Jurkat, Clone E6-1 (cell line): ENCODE measurements at regions not wholly inside any gene's neighbourhood (a gene's known extent, or its start where the extent isn't known, plus 50 kb on each side); places are given as distances from the start of the nearest gene placed in this dataset.
"Not testable (repeated sequence)": the region's sequence is repeated elsewhere in the genome, so short reads cannot be mapped to it uniquely, and the experiment has no call there.

Source experiments
- DNase-seq: peaks from one replicate; pipeline ENCODE4 v3.0.0-alpha.2; 2011; ENCODE audit warnings: low read depth, low spot score
- H3K4me3 ChIP-seq: 2 replicates; pipeline ENCODE4 v1.5.1; 2011; ENCODE audit warnings: mild to moderate bottlenecking, low read length, control low read depth, moderate library complexity

GRCh38 chr5:136598802-136599404 lies 233.6 kb upstream of the TRPC7 start:
- DNase-seq: no peak

GRCh38 chr5:136594416-136594815 lies 229.1 kb upstream of the TRPC7 start:
- no peak overlapping the region for H3K4me3 ChIP-seq
- DNase-seq: no peak

More at GRCh38 chr5:136598802-136599404, 233.6 kb upstream of the TRPC7 start:
- H3K4me3 ChIP-seq: no peak overlapping the region

- no peak for DNase-seq
- no peak overlapping the region for H3K4me3 ChIP-seq
Observed at GRCh38 chr5:136590581-136590980, 225.2 kb upstream of the TRPC7 start.

- DNase-seq: no peak
- H3K4me3 ChIP-seq: no peak overlapping the region
Observed at GRCh38 chr5:136586196-136586595, 220.9 kb upstream of the TRPC7 start.

GRCh38 chr5:136584474-136584873 lies 219.1 kb upstream of the TRPC7 start:
- no peak overlapping the region for H3K4me3 ChIP-seq
- no peak for DNase-seq

GRCh38 chr5:136579238-136579637 lies 213.9 kb upstream of the TRPC7 start:
- DNase-seq: no peak
- H3K4me3 ChIP-seq: no peak overlapping the region

- DNase-seq, H3K4me3 ChIP-seq: not testable (repeated sequence)
Observed at GRCh38 chr5:136569875-136570274, 204.5 kb upstream of the TRPC7 start.

GRCh38 chr5:136565457-136565856 lies 200.1 kb upstream of the TRPC7 start:
- DNase-seq, H3K4me3 ChIP-seq: not testable (repeated sequence)

GRCh38 chr5:136565050-136565449 lies 199.7 kb upstream of the TRPC7 start:
- peak; percentile 59 for DNase-seq
- H3K4me3 ChIP-seq: not testable (repeated sequence)

GRCh38 chr5:136564431-136564830 lies 199.1 kb upstream of the TRPC7 start:
- not testable (repeated sequence) for H3K4me3 ChIP-seq, DNase-seq

GRCh38 chr5:136563489-136563888 lies 198.1 kb upstream of the TRPC7 start:
- H3K4me3 ChIP-seq: no peak overlapping the region
- peak; percentile 9 for DNase-seq

GRCh38 chr5:136560126-136560525 lies 194.8 kb upstream of the TRPC7 start:
- no peak overlapping the region for H3K4me3 ChIP-seq
- no peak for DNase-seq

- no peak overlapping the region for H3K4me3 ChIP-seq
- DNase-seq: no peak
Observed at GRCh38 chr5:136559651-136560050, 194.3 kb upstream of the TRPC7 start.

GRCh38 chr5:136547096-136547495 lies 181.8 kb upstream of the TRPC7 start:
- not testable (repeated sequence) for H3K4me3 ChIP-seq, DNase-seq

GRCh38 chr5:136546441-136546840 lies 181.1 kb upstream of the TRPC7 start:
- H3K4me3 ChIP-seq, DNase-seq: not testable (repeated sequence)

GRCh38 chr5:136545031-136545430 lies 179.7 kb upstream of the TRPC7 start:
- not testable (repeated sequence) for DNase-seq, H3K4me3 ChIP-seq

- no peak for DNase-seq
- H3K4me3 ChIP-seq: no peak overlapping the region
Observed at GRCh38 chr5:136538534-136538933, 173.2 kb upstream of the TRPC7 start.

- H3K4me3 ChIP-seq: no peak overlapping the region
- DNase-seq: peak; percentile 6
Observed at GRCh38 chr5:136529081-136529480, 163.7 kb upstream of the TRPC7 start.

- no peak overlapping the region for H3K4me3 ChIP-seq
- DNase-seq: no peak
Observed at GRCh38 chr5:136528481-136529030, 163.2 kb upstream of the TRPC7 start.

- H3K4me3 ChIP-seq: no peak overlapping the region
- DNase-seq: no peak
Observed at GRCh38 chr5:136527311-136527710, 162.0 kb upstream of the TRPC7 start.

- no peak overlapping the region for H3K4me3 ChIP-seq
- DNase-seq: no peak
Observed at GRCh38 chr5:136526791-136527190, 161.4 kb upstream of the TRPC7 start.
